22Rv1 (cell line): ENCODE measurements at regions not wholly inside any gene's neighbourhood (a gene's known extent, or its start where the extent isn't known, plus 50 kb on each side); places are given as distances from the start of the nearest gene placed in this dataset.

Experiments used
- CTCF ChIP-seq: fragments of 450-650 bp; IDR thresholded peaks from 2 replicates; pipeline ENCODE4 v1.5.1; 2017; ENCODE audit warnings: mild to moderate bottlenecking
- ZFX ChIP-seq: fragments of 450-650 bp; IDR thresholded peaks from 2 replicates; pipeline ENCODE4 v1.6.1; 2017; ENCODE audit warnings: antibody characterized with exemption, borderline replicate concordance

GRCh38 chr7:33691180-33691579, 214.2 kb upstream of the BMPER start:
- no peak for TF ChIP-seq CTCF
- TF ChIP-seq ZFX: no peak
